Liver (tissue), 8 donors: ENCODE measurements at regions not wholly inside any gene's neighbourhood (a gene's known extent, or its start where the extent isn't known, plus 50 kb on each side); places are given as distances from the start of the nearest gene placed in this dataset.

Experiments
- DNase-seq: peaks from one replicate; pipeline ENCODE4 v3.0.0-alpha.2; 2017; ENCODE audit warnings: low spot score
- H3K27ac ChIP-seq, 2 donors: one replicate each; pipeline ENCODE4 v1.7.0; 2013; ENCODE audit warnings: inconsistent platforms in 2 of 2, low read length in 2 of 2, control low read depth in 1 of 2, low read depth in 1 of 2, mild to moderate bottlenecking in 1 of 2
- H3K27me3 ChIP-seq, 4 donors: one replicate each; pipeline versions ENCODE4 v1.6.1 to v1.7.0; 2013; ENCODE audit warnings: low read length in 3 of 4, inconsistent platforms in 1 of 4, mild to moderate bottlenecking in 1 of 4, moderate library complexity in 1 of 4; ENCODE audit not compliant: control insufficient read depth in 4 of 4, insufficient read depth in 4 of 4
- H3K36me3 ChIP-seq, 4 donors: one replicate each; pipeline versions ENCODE4 v1.6.1 to v1.7.0; 2013; ENCODE audit warnings: low read length in 3 of 4, mild to moderate bottlenecking in 3 of 4, low read depth in 1 of 4, moderate library complexity in 1 of 4; ENCODE audit not compliant: control insufficient read depth in 4 of 4, insufficient read depth in 3 of 4
- H3K4me1 ChIP-seq, 4 donors: one replicate each; pipeline versions ENCODE4 v1.6.1 to v1.7.0; 2013; ENCODE audit warnings: low read length in 3 of 4, mild to moderate bottlenecking in 3 of 4, moderate library complexity in 1 of 4; ENCODE audit not compliant: control insufficient read depth in 4 of 4, insufficient read depth in 4 of 4
- H3K4me3 ChIP-seq, 3 donors: one replicate each; pipeline versions ENCODE4 v1.6.1 to v1.7.0; 2013; ENCODE audit warnings: low read length in 3 of 3, control low read depth in 1 of 3, low read depth in 1 of 3, mild to moderate bottlenecking in 1 of 3
- H3K9ac ChIP-seq, 2 donors: one replicate each; pipeline ENCODE4 v1.7.0; 2013; ENCODE audit warnings: low read length in 2 of 2, mild to moderate bottlenecking in 2 of 2, moderate library complexity in 2 of 2, control low read depth in 1 of 2, low read depth in 1 of 2
- H3K9me3 ChIP-seq, 4 donors: one replicate each; pipeline versions ENCODE4 v1.6.1 to v1.7.0; 2013; ENCODE audit warnings: low read length in 3 of 4; ENCODE audit not compliant: control insufficient read depth in 4 of 4
- EGR1 ChIP-seq, 2 donors: IDR thresholded peaks; 2 replicates each; pipeline ENCODE4 v1.6.1; 2016 to 2018; ENCODE audit warnings: antibody characterized with exemption in 2 of 2, low read depth in 2 of 2
- FOXA1 ChIP-seq: IDR thresholded peaks from 2 replicates; pipeline ENCODE4 v1.6.1; 2016; ENCODE audit warnings: antibody characterized with exemption
- FOXA2 ChIP-seq: IDR thresholded peaks from 2 replicates; pipeline ENCODE4 v1.6.1; 2016; ENCODE audit warnings: antibody characterized with exemption
- GABPA ChIP-seq, 2 donors: IDR thresholded peaks in 1 of 2; conservative IDR thresholded peaks in 1 of 2; 2 replicates each; pipeline ENCODE4 v1.6.1; 2016; ENCODE audit warnings: antibody characterized with exemption in 2 of 2, mild to moderate bottlenecking in 1 of 2, moderate library complexity in 1 of 2
- HNF4A ChIP-seq, 2 donors: conservative IDR thresholded peaks; 2 replicates each; pipeline ENCODE4 v1.6.1; 2016; ENCODE audit warnings: antibody characterized with exemption in 2 of 2, mild to moderate bottlenecking in 2 of 2
- HNF4G ChIP-seq: IDR thresholded peaks from 2 replicates; pipeline ENCODE4 v1.6.1; 2016; ENCODE audit warnings: antibody characterized with exemption
- JUND ChIP-seq, 2 donors: IDR thresholded peaks; 2 replicates each; pipeline ENCODE4 v1.6.1; 2016; ENCODE audit warnings: antibody characterized with exemption in 2 of 2
- NR2F2 ChIP-seq: IDR thresholded peaks from 2 replicates; pipeline ENCODE4 v1.6.1; 2016; ENCODE audit warnings: antibody characterized with exemption
- RAD21 ChIP-seq, 2 donors: IDR thresholded peaks; 2 replicates each; pipeline ENCODE4 v1.6.1; 2016; ENCODE audit warnings: antibody characterized with exemption in 2 of 2, mild to moderate bottlenecking in 2 of 2
- RXRA ChIP-seq, 2 donors: IDR thresholded peaks; 2 replicates each; pipeline ENCODE4 v1.6.1; 2017 to 2018; ENCODE audit warnings: antibody characterized with exemption in 2 of 2, mild to moderate bottlenecking in 1 of 2
- SP1 ChIP-seq: IDR thresholded peaks from 2 replicates; pipeline ENCODE4 v1.6.1; 2018; ENCODE audit warnings: antibody characterized with exemption, mild to moderate bottlenecking
- TAF1 ChIP-seq: conservative IDR thresholded peaks from 2 replicates; pipeline ENCODE4 v1.6.1; 2016; ENCODE audit warnings: antibody characterized with exemption, mild to moderate bottlenecking
- WGBS: extraction: QIAGEN DNeasy Blood & Tissue Kit; methylation state at CpG from one replicate; pipeline ENCODE4 v1.1.7; 2013; 5-methylcytosine and 5-hydroxymethylcytosine counted together
- TF ChIP-seq, protein P1 (sequence below): fragments of 150-350 bp; IDR thresholded peaks from 2 replicates; pipeline ENCODE4 v1.5.1; 2017; ENCODE audit warnings: improper control_type of control experiment, low read depth, low read length; ENCODE audit not compliant: missing input control
- TF ChIP-seq, protein P2 (sequence below): IDR thresholded peaks from 2 replicates; pipeline ENCODE4 v1.6.1; 2016; ENCODE audit warnings: antibody characterized with exemption
- TF ChIP-seq, protein P3 (sequence below): IDR thresholded peaks from 2 replicates; pipeline ENCODE4 v1.6.1; 2016; ENCODE audit warnings: antibody characterized with exemption
- TF ChIP-seq, protein P4 (sequence below): IDR thresholded peaks from 2 replicates; pipeline ENCODE4 v1.6.1; 2016; ENCODE audit warnings: antibody characterized with exemption
- donor health status: healthy.
- donor health status: healthy.
- donor health status: healthy.
- donor health status: healthy.
- donor health status: healthy.

DNA sequence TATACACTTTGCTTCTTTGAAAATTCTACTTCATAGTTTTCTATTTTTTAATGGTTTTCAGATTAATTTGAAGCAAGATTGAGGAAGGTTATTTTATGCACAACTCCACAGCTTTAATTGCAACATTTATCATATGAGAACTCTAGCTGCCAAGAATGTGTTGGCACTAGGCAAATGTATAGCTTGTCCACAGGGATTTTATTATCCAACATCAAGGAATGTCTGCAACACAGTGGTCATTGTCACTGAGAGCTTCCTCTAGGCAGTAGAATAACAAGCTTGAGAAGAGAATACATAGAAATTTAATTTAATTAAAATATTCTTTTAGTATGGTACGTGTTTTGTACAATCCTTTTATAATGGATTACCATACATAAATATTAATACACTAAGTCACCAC is 1600.8 kb downstream of the ARAP2 start:
- Histone ChIP-seq H3K4me1 (no peaks in the 10 kb centered on the region), H3K27me3 (no peaks in the 10 kb centered on the region), H3K9me3 (peaks cover 0 to 5% (median 3%) of the 10 kb centered on the region in 4 donors), H3K36me3 (no peaks in the 10 kb centered on the region), H3K4me3 (no peak overlapping the region), H3K9ac (no peak overlapping the region), H3K27ac (no peak overlapping the region)
- no peak for DNase-seq
- WGBS: 61% methylated on average over 1 of the region's 1 CpG
- TF ChIP-seq RAD21 (IDR thresholded peaks at IDR 0.05) (no peak), GABPA (IDR thresholded peaks at IDR 0.05 in 1 of 2, conservative IDR thresholded peaks at IDR 0.05 in 1 of 2) (no peak), HNF4A (conservative IDR thresholded peaks at IDR 0.05) (no peak), FOXA2 (no peak), HNF4G (no peak), EGR1 (IDR thresholded peaks at IDR 0.05; ENCODE audit: low read depth in 2 of 2) (no peak), RXRA (IDR thresholded peaks at IDR 0.05) (no peak), FOXA1 (no peak), TAF1 (no peak), JUND (IDR thresholded peaks at IDR 0.05) (no peak), SP1 (no peak)
- TF ChIP-seq, protein P1, sequence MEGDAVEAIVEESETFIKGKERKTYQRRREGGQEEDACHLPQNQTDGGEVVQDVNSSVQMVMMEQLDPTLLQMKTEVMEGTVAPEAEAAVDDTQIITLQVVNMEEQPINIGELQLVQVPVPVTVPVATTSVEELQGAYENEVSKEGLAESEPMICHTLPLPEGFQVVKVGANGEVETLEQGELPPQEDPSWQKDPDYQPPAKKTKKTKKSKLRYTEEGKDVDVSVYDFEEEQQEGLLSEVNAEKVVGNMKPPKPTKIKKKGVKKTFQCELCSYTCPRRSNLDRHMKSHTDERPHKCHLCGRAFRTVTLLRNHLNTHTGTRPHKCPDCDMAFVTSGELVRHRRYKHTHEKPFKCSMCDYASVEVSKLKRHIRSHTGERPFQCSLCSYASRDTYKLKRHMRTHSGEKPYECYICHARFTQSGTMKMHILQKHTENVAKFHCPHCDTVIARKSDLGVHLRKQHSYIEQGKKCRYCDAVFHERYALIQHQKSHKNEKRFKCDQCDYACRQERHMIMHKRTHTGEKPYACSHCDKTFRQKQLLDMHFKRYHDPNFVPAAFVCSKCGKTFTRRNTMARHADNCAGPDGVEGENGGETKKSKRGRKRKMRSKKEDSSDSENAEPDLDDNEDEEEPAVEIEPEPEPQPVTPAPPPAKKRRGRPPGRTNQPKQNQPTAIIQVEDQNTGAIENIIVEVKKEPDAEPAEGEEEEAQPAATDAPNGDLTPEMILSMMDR: no peak
- TF ChIP-seq, protein P2, sequence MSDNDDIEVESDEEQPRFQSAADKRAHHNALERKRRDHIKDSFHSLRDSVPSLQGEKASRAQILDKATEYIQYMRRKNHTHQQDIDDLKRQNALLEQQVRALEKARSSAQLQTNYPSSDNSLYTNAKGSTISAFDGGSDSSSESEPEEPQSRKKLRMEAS: no peak
- TF ChIP-seq, protein P3, sequence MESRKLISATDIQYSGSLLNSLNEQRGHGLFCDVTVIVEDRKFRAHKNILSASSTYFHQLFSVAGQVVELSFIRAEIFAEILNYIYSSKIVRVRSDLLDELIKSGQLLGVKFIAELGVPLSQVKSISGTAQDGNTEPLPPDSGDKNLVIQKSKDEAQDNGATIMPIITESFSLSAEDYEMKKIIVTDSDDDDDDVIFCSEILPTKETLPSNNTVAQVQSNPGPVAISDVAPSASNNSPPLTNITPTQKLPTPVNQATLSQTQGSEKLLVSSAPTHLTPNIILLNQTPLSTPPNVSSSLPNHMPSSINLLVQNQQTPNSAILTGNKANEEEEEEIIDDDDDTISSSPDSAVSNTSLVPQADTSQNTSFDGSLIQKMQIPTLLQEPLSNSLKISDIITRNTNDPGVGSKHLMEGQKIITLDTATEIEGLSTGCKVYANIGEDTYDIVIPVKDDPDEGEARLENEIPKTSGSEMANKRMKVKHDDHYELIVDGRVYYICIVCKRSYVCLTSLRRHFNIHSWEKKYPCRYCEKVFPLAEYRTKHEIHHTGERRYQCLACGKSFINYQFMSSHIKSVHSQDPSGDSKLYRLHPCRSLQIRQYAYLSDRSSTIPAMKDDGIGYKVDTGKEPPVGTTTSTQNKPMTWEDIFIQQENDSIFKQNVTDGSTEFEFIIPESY: no peak

DNA sequence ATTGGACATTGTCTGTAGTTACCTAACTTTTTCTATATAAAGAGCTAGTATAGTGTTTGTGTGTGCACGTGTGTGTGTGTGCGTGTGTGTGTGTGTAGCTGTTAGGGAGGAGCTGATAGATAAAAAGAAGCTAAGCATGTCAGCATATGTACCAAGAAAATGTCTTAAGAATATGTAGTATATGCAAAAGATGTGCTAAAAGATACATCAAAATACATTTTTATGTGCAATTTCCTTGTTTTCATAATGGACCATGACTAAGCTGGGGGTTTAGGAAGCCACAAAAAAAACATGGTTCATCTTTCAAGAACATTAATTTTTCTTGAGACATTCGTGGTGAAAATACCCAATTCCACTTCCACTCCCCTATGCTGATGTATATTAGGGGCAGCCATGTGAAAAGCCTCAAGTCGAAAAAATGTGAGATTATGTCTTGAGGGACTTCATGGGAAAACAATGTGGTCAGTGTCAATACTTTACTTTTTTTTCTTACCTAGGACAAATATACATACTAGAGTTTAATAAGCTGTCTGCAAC is 1599.7 kb downstream of the ARAP2 start:
- no peak for TF ChIP-seq HNF4G
- no peak for TF ChIP-seq RXRA (IDR thresholded peaks at IDR 0.05)
- TF ChIP-seq SP1: no peak
- no peak for TF ChIP-seq TAF1
- no peak for TF ChIP-seq NR2F2
- TF ChIP-seq, protein P4, sequence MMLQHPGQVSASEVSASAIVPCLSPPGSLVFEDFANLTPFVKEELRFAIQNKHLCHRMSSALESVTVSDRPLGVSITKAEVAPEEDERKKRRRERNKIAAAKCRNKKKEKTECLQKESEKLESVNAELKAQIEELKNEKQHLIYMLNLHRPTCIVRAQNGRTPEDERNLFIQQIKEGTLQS: no peak
- no peak for TF ChIP-seq JUND (IDR thresholded peaks at IDR 0.05)
- no peak for TF ChIP-seq EGR1 (IDR thresholded peaks at IDR 0.05; ENCODE audit: low read depth in 2 of 2)
- no peak for TF ChIP-seq GABPA (IDR thresholded peaks at IDR 0.05 in 1 of 2, conservative IDR thresholded peaks at IDR 0.05 in 1 of 2)
- WGBS: 67% methylated on average over 4 of the region's 4 CpGs
- H3K9me3 ChIP-seq: peaks cover 0 to 4% (median 2%) of the 10 kb centered on the region in 4 donors
- no peaks in the 10 kb centered on the region for H3K4me1 ChIP-seq
- DNase-seq: no peak
- H3K27me3 ChIP-seq: no peaks in the 10 kb centered on the region
- H3K36me3 ChIP-seq: no peaks in the 10 kb centered on the region
- no peak overlapping the region for H3K27ac ChIP-seq
- H3K9ac ChIP-seq: no peak overlapping the region
- no peak overlapping the region for H3K4me3 ChIP-seq
